Heart left ventricle (tissue), 16 donors: ENCODE measurements at regions not wholly inside any gene's neighbourhood (a gene's known extent, or its start where the extent isn't known, plus 50 kb on each side); places are given as distances from the start of the nearest gene placed in this dataset.

Experiments used
- ATAC-seq, 4 donors: fragments of 200-7000 bp; cut with Tn5 transposase; one replicate each; pipeline ENCODE4 v1.9.1; 2020 to 2022; ENCODE audit warnings: moderate library complexity in 4 of 4, mild to moderate bottlenecking in 3 of 4, moderate number of reproducible peaks in 1 of 4
- DNase-seq, 5 donors: peaks; one replicate each; pipeline ENCODE4 v3.0.0-alpha.2; 2020
- H3K27ac ChIP-seq, 12 donors: fragments of 200-600 bp; sonication (generic) in 4 of 12; one replicate each; pipeline versions ENCODE4 v1.5.0 to v1.8.0; 2016 to 2022; ENCODE audit warnings: mild to moderate bottlenecking in 2 of 12
- H3K27me3 ChIP-seq, 9 donors: fragments of 200-600 bp; sonication (generic) in 2 of 9; one replicate each; pipeline versions ENCODE4 v1.5.1 to v1.8.0; 2016 to 2022; ENCODE audit warnings: mild to moderate bottlenecking in 3 of 9
- H3K36me3 ChIP-seq, 9 donors: fragments of 200-600 bp; sonication (generic) in 2 of 9; one replicate each; pipeline versions ENCODE4 v1.5.0 to v1.8.0; 2018 to 2022; ENCODE audit warnings: mild to moderate bottlenecking in 2 of 9
- H3K4me1 ChIP-seq, 12 donors: fragments of 200-600 bp; sonication (generic) in 4 of 12; one replicate each; pipeline versions ENCODE4 v1.5.0 to v1.8.0; 2016 to 2022; ENCODE audit warnings: mild to moderate bottlenecking in 3 of 12
- H3K4me3 ChIP-seq, 12 donors: fragments of 200-600 bp; sonication (generic) in 4 of 12; one replicate each; pipeline versions ENCODE4 v1.5.0 to v1.8.0; 2017 to 2022; ENCODE audit warnings: mild to moderate bottlenecking in 9 of 12, moderate library complexity in 4 of 12
- H3K9me3 ChIP-seq, 12 donors: fragments of 200-600 bp; sonication (generic) in 4 of 12; one replicate each; pipeline versions ENCODE4 v1.5.0 to v1.8.0; 2016 to 2022; ENCODE audit warnings: mild to moderate bottlenecking in 1 of 12
- POLR2A ChIP-seq, 2 donors: fragments of 450-650 bp; IDR thresholded peaks; one replicate each; pipeline ENCODE4 v1.6.1; 2017; ENCODE audit warnings: antibody characterized with exemption in 2 of 2, mild to moderate bottlenecking in 2 of 2, moderate library complexity in 2 of 2
- WGBS, 4 donors: extraction: QIAGEN DNeasy Blood & Tissue Kit in 2 of 4; methylation state at CpG; one replicate each; pipeline versions ENCODE4 v1.1.5 to v1.1.7; 2013 to 2018; 5-methylcytosine and 5-hydroxymethylcytosine counted together
- intact Hi-C, 10 donors: fragments of 100-400 bp; cut with DNase I; formaldehyde crosslinking; loops; one replicate each; pipeline versions ENCODE4 v1.11.1 to v1.14.2; 2022
- TF ChIP-seq, protein P1 (sequence below), 12 donors: fragments of 200-600 bp; sonication (generic) in 4 of 12; IDR thresholded peaks; one replicate each; pipeline versions ENCODE4 v1.5.0 to v1.8.0; 2018 to 2022; ENCODE audit warnings: antibody characterized with exemption in 12 of 12, mild to moderate bottlenecking in 5 of 12
- donor health status: ischemic (EF 13 %, LVEDD 7.1; RV severe dilation, severe dysfunction).
- donor health status: healthy with polysubstance abuse.
- donor health status: DM: no; HTN: yes; CAD: no.
- donor health status: DM: no; HTN: no; CAD: no.
- donor health status: ischemic (EF 25% LVEDD 6.9; RV normal size, moderate dysfunction).
- donor health status: ischemic (EF 25% LVEDD 5.7; RV mildly dilated, moderate dysfunction).
- donor health status: healthy.
- donor health status: DM: yes; HTN: yes; CAD: no.
- donor health status: ischemic (EF 35%, LVEDD 5.7; RV mildly dilated, moderate dysfunction).
- donor health status: nonischemic (EF 11% LVEDD 7.7; RV severe dilation, severe dysfunction).
- donor health status: DM: yes; HTN: yes; CAD: no.
- donor health status: PGD.
- donor health status: ischemic (EF 29% LVEDD 5.4; RV normal size, mild dysfunction).
- donor health status: nonischemic (EF 23%, LVEDD 6.1; RV moderate dilation, normal function).

DNA sequence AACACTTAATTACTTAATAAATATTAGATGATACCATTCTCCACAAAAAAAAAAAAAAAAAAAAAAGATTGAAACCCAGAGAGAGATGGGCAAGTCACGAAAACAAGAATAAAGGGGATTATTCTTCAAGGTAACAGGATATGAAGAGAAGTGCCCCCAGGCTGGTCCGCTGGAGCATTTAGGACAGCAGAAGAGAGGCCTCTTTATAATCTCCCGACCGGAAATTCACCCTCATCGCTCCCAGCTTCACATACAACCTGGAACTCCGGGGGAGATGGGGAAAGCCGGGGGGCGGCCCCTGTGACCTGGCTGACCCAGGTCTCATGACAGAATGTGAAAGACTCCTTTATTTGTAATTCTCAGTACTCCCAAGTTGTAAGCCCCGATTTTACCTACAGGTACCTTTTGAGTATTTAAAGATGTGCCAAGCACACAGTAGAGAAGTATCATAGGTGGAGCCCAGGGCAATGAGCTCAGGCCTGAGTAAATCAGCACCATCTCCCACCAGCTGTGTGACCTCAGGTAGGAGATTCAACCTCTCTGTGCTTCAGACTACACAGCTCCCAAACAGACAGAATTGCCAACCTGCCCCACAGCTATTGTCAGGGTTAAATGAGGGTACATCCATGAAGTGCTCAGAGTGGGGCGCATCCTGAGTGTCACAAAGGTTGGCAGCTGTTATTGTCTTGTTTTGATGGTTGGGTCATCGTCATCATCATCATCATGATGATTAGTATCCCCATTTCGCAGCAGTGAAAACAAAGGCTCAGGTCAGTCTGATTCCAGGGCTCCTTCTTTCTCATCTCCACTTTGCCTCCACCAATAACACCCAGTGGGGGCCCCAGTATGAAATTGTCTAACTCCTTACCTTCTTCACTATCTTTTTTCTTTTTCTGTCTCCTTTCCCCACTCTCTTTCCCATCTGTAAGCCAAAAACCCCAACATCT is 148.4 kb downstream of the PSMG1 start:
- H3K4me3 ChIP-seq = no peak overlapping the region
- H3K36me3 ChIP-seq = no peaks in the 10 kb centered on the region
- peak in 1 of 5 donors; percentile 16 for DNase-seq
- ATAC-seq = no peak
- intact Hi-C loops = no loop called here
- no peaks in the 10 kb centered on the region for H3K27me3 ChIP-seq
- H3K4me1 ChIP-seq = peaks cover 0 to 30% (median 12%) of the 10 kb centered on the region in 12 donors
- TF ChIP-seq, protein P1, sequence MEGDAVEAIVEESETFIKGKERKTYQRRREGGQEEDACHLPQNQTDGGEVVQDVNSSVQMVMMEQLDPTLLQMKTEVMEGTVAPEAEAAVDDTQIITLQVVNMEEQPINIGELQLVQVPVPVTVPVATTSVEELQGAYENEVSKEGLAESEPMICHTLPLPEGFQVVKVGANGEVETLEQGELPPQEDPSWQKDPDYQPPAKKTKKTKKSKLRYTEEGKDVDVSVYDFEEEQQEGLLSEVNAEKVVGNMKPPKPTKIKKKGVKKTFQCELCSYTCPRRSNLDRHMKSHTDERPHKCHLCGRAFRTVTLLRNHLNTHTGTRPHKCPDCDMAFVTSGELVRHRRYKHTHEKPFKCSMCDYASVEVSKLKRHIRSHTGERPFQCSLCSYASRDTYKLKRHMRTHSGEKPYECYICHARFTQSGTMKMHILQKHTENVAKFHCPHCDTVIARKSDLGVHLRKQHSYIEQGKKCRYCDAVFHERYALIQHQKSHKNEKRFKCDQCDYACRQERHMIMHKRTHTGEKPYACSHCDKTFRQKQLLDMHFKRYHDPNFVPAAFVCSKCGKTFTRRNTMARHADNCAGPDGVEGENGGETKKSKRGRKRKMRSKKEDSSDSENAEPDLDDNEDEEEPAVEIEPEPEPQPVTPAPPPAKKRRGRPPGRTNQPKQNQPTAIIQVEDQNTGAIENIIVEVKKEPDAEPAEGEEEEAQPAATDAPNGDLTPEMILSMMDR (IDR thresholded peaks at IDR 0.05) = no peak
- no peaks in the 10 kb centered on the region for H3K9me3 ChIP-seq
- H3K27ac ChIP-seq = peak overlapping the region in 3 of 12 donors; percentile 9 to 54 (median 16)
- WGBS, 4 donors = 78 to 89% (median 81%) methylated on average over 12 of the region's 12 CpGs

DNA sequence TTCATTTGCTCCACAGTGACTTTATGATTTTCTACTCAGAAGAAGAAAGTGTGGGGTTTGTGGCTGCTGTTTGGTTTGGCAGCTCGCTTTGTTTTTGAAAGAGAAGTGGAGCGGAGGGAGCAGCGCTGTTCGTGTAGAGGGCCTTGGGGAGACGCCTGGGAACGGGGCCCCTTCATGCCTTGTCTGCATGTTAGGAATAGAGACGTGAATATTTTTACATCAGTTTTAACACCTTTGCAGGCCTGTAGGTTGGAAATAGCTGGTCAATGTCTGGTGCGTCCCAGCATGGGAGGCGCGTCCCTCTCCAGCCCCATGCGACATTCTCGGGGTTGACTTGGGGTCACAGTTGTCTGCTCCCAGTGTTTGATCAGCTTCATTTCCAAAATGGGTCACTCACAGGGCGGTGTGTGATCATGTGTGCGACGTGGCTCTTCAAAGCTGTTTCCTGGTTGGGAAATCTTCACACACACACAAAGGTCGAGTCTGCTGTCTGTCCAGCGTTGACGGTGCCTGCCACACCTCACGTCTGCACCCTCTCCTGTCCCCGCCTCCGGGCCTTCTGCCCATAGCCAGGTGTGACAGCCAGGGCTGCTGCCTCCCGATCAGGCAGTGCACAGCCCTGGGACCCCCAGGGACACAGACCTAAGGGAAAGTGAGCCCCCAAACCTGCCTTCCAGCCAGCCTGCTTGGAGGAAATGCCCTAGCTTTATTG is 149.2 kb downstream of the PSMG1 start:
- Histone ChIP-seq H3K27me3 (no peaks in the 10 kb centered on the region), H3K4me1 (peaks cover 0 to 30% (median 16%) of the 10 kb centered on the region in 12 donors), H3K36me3 (no peaks in the 10 kb centered on the region), H3K27ac (peak overlapping the region in 8 of 12 donors; percentile 9 to 58 (median 32)), H3K4me3 (peak overlapping the region in 1 of 12 donors; percentile 22), H3K9me3 (no peaks in the 10 kb centered on the region)
- intact Hi-C loops = no loop called here
- DNase-seq (peak in 2 of 5 donors; percentile 33 to 62), ATAC-seq (peak in 3 of 4 donors; percentile 37 to 58 (median 57))
- 57 to 65% (median 62%) methylated on average over 22 of the region's 22 CpGs for WGBS, 4 donors
- TF ChIP-seq, protein P1 (IDR thresholded peaks at IDR 0.05) = no peak
- no peak for TF ChIP-seq POLR2A (IDR thresholded peaks at IDR 0.05)

- no peak for ATAC-seq
- Histone ChIP-seq H3K4me1 (peaks cover 0 to 38% (median 21%) of the 10 kb centered on the region in 12 donors), H3K4me3 (no peak overlapping the region), H3K27ac (peak overlapping the region in 4 of 12 donors; percentile 6 to 59 (median 24)), H3K27me3 (no peaks in the 10 kb centered on the region), H3K36me3 (no peaks in the 10 kb centered on the region), H3K9me3 (peaks cover 0 to 11% (median 5%) of the 10 kb centered on the region in 12 donors)
- DNase-seq = peak in 1 of 5 donors; percentile 23
- 59 to 71% (median 64%) methylated on average over 14 of the region's 14 CpGs for WGBS, 4 donors
- TF ChIP-seq, protein P1 (IDR thresholded peaks at IDR 0.05) = no peak
- intact Hi-C loops = loop anchor here in 2 of 10 donors (10.0 kb wide), 2 partner anchors 95 to 225 kb away; partner anchors contain the start of gene ETS2 (in 1 of the 2)
Measured at GRCh38 chr21:39029900-39030884, 153.1 kb downstream of the PSMG1 start.
